ENCODE measurements at regions not wholly inside any gene's neighbourhood (a gene's known extent, or its start where the extent isn't known, plus 50 kb on each side); places are given as distances from the start of the nearest gene placed in this dataset.

- H3K4me3 ChIP-seq (replicated peaks; ENCODE audit: insufficient read depth, low read length) = no peak overlapping the region
- no peak for DNase-seq (ENCODE audit: low read depth in 1 of 2, low spot score in 1 of 2)
- H3K27me3 ChIP-seq (ENCODE audit: insufficient read depth, poor library complexity, severe bottlenecking) = no peaks in the 10 kb centered on the region
- TF ChIP-seq CTCF (IDR thresholded peaks at IDR 0.05; ENCODE audit: insufficient read depth, low read length) = no peak
- TF ChIP-seq POLR2AphosphoS5 (IDR thresholded peaks at IDR 0.05; ENCODE audit: low read depth) = no peak
- no peak for TF ChIP-seq GABPA (IDR thresholded peaks at IDR 0.05; ENCODE audit: low read depth)
- TF ChIP-seq REST (IDR thresholded peaks at IDR 0.05; ENCODE audit: insufficient replicate concordance, low read depth) = no peak
- TF ChIP-seq SPI1 (IDR thresholded peaks at IDR 0.05; ENCODE audit: borderline replicate concordance, low read depth) = no peak
- no peak overlapping the region for H3K27ac ChIP-seq (replicated peaks)
These were observed 94.7 kb upstream of the TSPAN8 start for GRCh38 chr12:71252473-71252872.

- no peak overlapping the region for H3K27ac ChIP-seq (replicated peaks)
- no peak overlapping the region for H3K4me3 ChIP-seq (replicated peaks; ENCODE audit: insufficient read depth, low read length)
- TF ChIP-seq CTCF (IDR thresholded peaks at IDR 0.05; ENCODE audit: insufficient read depth, low read length) (no peak), GABPA (IDR thresholded peaks at IDR 0.05; ENCODE audit: low read depth) (no peak)
- no peaks in the 10 kb centered on the region for H3K27me3 ChIP-seq (ENCODE audit: insufficient read depth, poor library complexity, severe bottlenecking)
- no peak for DNase-seq (ENCODE audit: low read depth in 1 of 2, low spot score in 1 of 2)
These were observed 92.4 kb upstream of the TSPAN8 start for GRCh38 chr12:71250166-71250565.

- DNase-seq (ENCODE audit: low read depth in 1 of 2, low spot score in 1 of 2) = no peak
- TF ChIP-seq GABPA (IDR thresholded peaks at IDR 0.05; ENCODE audit: low read depth) = no peak
- H3K27me3 ChIP-seq (ENCODE audit: insufficient read depth, poor library complexity, severe bottlenecking) = no peaks in the 10 kb centered on the region
- H3K27ac ChIP-seq (replicated peaks) = no peak overlapping the region
- no peak overlapping the region for H3K4me3 ChIP-seq (replicated peaks; ENCODE audit: insufficient read depth, low read length)
These were observed 85.6 kb upstream of the TSPAN8 start for GRCh38 chr12:71243370-71243769.

GRCh38 chr12:71242511-71242910 lies 84.7 kb upstream of the TSPAN8 start:
- no peak for DNase-seq (ENCODE audit: low read depth in 1 of 2, low spot score in 1 of 2)
- H3K4me3 ChIP-seq (replicated peaks; ENCODE audit: insufficient read depth, low read length) = no peak overlapping the region
- no peak overlapping the region for H3K27ac ChIP-seq (replicated peaks)
- no peaks in the 10 kb centered on the region for H3K27me3 ChIP-seq (ENCODE audit: insufficient read depth, poor library complexity, severe bottlenecking)
- TF ChIP-seq REST (IDR thresholded peaks at IDR 0.05; ENCODE audit: insufficient replicate concordance, low read depth) (no peak), SPI1 (IDR thresholded peaks at IDR 0.05; ENCODE audit: borderline replicate concordance, low read depth) (no peak), POLR2AphosphoS5 (IDR thresholded peaks at IDR 0.05; ENCODE audit: low read depth) (no peak), CTCF (IDR thresholded peaks at IDR 0.05; ENCODE audit: insufficient read depth, low read length) (no peak), GABPA (IDR thresholded peaks at IDR 0.05; ENCODE audit: low read depth) (no peak)
